C4-2B (cell line): ENCODE measurements at regions not wholly inside any gene's neighbourhood (a gene's known extent, or its start where the extent isn't known, plus 50 kb on each side); places are given as distances from the start of the nearest gene placed in this dataset.

Source experiments
- H3K27ac ChIP-seq: fragments of 450-650 bp; 2 replicates; pipeline ENCODE4 v1.5.1; 2017
- CTCF ChIP-seq: fragments of 450-650 bp; conservative IDR thresholded peaks from 2 replicates; pipeline ENCODE4 v1.5.1; 2017; ENCODE audit warnings: mild to moderate bottlenecking
- ZFX ChIP-seq: fragments of 450-650 bp; IDR thresholded peaks from 2 replicates; pipeline ENCODE4 v1.6.1; 2017

- no peak for TF ChIP-seq CTCF
- no peak for TF ChIP-seq ZFX
- H3K27ac ChIP-seq, result no peak overlapping the region
Observed at GRCh38 chr20:12166053-12166717, 248.5 kb downstream of the BTBD3 start.

DNA sequence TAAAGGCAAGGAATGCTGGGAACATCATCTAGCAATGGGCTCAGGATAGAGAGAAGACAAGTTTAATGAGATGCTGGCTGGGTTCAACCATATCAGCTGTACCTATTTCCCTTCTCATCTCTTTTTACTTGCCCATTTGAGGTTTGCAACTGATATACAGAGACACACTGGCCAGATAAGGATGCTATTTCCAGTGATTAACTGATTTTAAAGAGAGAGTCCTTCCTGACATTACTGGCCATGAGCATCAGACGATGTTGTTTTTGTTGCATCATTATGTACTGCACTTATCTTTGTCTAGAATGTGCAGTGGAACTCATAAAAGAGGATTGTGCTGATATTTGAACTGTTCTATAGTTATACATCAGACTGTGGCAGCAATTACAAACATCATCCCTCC is 252.7 kb downstream of the BTBD3 start:
- no peak overlapping the region for H3K27ac ChIP-seq
- TF ChIP-seq CTCF (no peak), ZFX (no peak)

GRCh38 chr20:12171923-12172524 is 254.3 kb downstream of the BTBD3 start:
- TF ChIP-seq ZFX (no peak), CTCF (no peak)
- H3K27ac ChIP-seq, result no peak overlapping the region

DNA sequence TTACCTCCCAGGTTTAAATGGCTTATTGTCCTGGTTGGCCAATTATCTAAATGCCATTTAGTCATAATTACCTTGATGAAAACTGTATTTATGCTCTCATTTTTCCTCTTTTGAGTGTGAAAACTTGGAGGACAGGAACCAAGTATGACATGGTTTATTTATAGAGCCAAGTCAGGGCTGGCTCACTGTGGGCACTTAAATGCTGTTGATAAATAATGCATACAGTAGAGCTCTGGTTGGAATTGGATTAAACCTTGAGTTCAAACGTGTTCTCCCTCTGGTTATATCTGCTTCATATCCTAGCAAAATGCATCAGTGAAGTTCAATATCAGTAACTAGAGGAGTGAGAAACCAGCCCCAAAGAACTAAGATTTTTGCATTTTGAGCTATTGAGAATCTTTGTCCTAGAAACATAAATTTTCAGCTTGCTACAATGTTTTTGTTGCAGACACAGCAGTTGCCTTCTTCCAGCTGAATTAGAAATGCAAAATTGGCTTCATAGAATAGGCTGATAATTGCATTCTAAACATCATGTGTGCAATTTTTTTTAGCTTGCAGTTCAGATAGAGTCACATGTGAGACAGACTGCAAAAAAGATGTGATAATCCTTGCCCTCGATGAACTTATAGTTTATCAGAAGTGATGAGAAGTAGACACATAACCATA is 255.8 kb downstream of the BTBD3 start:
- TF ChIP-seq ZFX (no peak), CTCF (no peak)
- no peak overlapping the region for H3K27ac ChIP-seq

DNA sequence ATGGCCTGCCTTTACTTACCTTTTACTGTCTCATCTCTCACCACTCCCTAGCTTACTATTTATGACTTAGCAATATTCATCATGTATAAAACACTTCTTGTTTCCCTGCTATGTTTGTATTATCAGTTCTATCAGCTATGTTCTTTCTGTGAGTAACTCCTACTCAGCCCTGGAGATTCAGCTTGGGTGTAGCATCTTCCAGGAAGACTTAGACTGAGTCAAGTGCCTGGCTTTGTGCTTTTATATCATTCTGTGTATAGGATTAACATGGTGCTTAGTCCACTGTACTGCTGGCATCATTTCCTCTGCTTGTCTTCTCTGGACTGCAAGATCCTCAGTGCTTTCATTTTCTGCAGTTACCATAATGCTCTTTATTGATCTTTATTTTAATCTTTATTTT is 257.8 kb downstream of the BTBD3 start:
- no peak for TF ChIP-seq CTCF
- TF ChIP-seq ZFX, result no peak
- H3K27ac ChIP-seq, result no peak overlapping the region

- H3K27ac ChIP-seq, result no peak overlapping the region
- TF ChIP-seq CTCF (no peak), ZFX (no peak)
Observed at GRCh38 chr20:12177657-12178293, 260.1 kb downstream of the BTBD3 start.

- no peak overlapping the region for H3K27ac ChIP-seq
- TF ChIP-seq ZFX (no peak), CTCF (no peak)
Observed at GRCh38 chr20:12179692-12180091, 262.0 kb downstream of the BTBD3 start.
